ENCODE measurements at regions not wholly inside any gene's neighbourhood (a gene's known extent, or its start where the extent isn't known, plus 50 kb on each side); places are given as distances from the start of the nearest gene placed in this dataset.
"Not testable (repeated sequence)": the region's sequence is repeated elsewhere in the genome, so short reads cannot be mapped to it uniquely, and the experiment has no call there.

- in situ Hi-C loops (cut with HindIII; ENCODE audit: low sequenced_read_pairs) = no loop called here
- no peak for DNase-seq (ENCODE audit: low spot score)
These were observed 125.8 kb upstream of the TNP1 start for GRCh38 chr2:216985658-216986141.

- in situ Hi-C loops (cut with HindIII; ENCODE audit: low sequenced_read_pairs) = no loop called here
- no peak for DNase-seq (ENCODE audit: low spot score)
These were observed 125.1 kb upstream of the TNP1 start for GRCh38 chr2:216984937-216985336.

GRCh38 chr2:216981951-216982350 lies 122.1 kb upstream of the TNP1 start:
- in situ Hi-C loops (cut with HindIII; ENCODE audit: low sequenced_read_pairs); DNase-seq (ENCODE audit: low spot score): not testable (repeated sequence)

GRCh38 chr2:216980510-216980909 lies 120.6 kb upstream of the TNP1 start:
- in situ Hi-C loops (cut with HindIII; ENCODE audit: low sequenced_read_pairs); DNase-seq (ENCODE audit: low spot score): not testable (repeated sequence)

- in situ Hi-C loops (cut with HindIII; ENCODE audit: low sequenced_read_pairs) = no loop called here
- no peak for DNase-seq (ENCODE audit: low spot score)
These were observed 114.7 kb upstream of the TNP1 start for GRCh38 chr2:216974321-216975302.

GRCh38 chr2:216971593-216971992 lies 111.7 kb upstream of the TNP1 start:
- in situ Hi-C loops (cut with HindIII; ENCODE audit: low sequenced_read_pairs) = no loop called here
- no peak for DNase-seq (ENCODE audit: low spot score)

- in situ Hi-C loops (cut with HindIII; ENCODE audit: low sequenced_read_pairs) = no loop called here
- DNase-seq (ENCODE audit: low spot score) = peak; percentile 87
These were observed 110.6 kb upstream of the TNP1 start for GRCh38 chr2:216970359-216970915.

GRCh38 chr2:216967889-216968288 lies 108.0 kb upstream of the TNP1 start:
- DNase-seq (ENCODE audit: low spot score) = no peak
- in situ Hi-C loops (cut with HindIII; ENCODE audit: low sequenced_read_pairs) = no loop called here

GRCh38 chr2:216960671-216961268 lies 100.9 kb upstream of the TNP1 start:
- in situ Hi-C loops (cut with HindIII; ENCODE audit: low sequenced_read_pairs) = no loop called here

GRCh38 chr2:216959433-216959832 lies 99.6 kb upstream of the TNP1 start:
- no peak for DNase-seq (ENCODE audit: low spot score)
- in situ Hi-C loops (cut with HindIII; ENCODE audit: low sequenced_read_pairs) = no loop called here

More at GRCh38 chr2:216960671-216961268, 100.9 kb upstream of the TNP1 start:
- DNase-seq (ENCODE audit: low spot score) = no peak

GRCh38 chr2:216956820-216957493 lies 97.1 kb upstream of the TNP1 start:
- DNase-seq (ENCODE audit: low spot score) = no peak
- in situ Hi-C loops (cut with HindIII; ENCODE audit: low sequenced_read_pairs) = no loop called here

GRCh38 chr2:216951171-216951570 lies 91.3 kb upstream of the TNP1 start:
- DNase-seq (ENCODE audit: low spot score) = no peak
- in situ Hi-C loops (cut with HindIII; ENCODE audit: low sequenced_read_pairs) = no loop called here

GRCh38 chr2:216950547-216950946 lies 90.7 kb upstream of the TNP1 start:
- in situ Hi-C loops (cut with HindIII; ENCODE audit: low sequenced_read_pairs) = no loop called here
- DNase-seq (ENCODE audit: low spot score) = no peak

GRCh38 chr2:216949700-216950413 lies 90.0 kb upstream of the TNP1 start:
- in situ Hi-C loops (cut with HindIII; ENCODE audit: low sequenced_read_pairs) = no loop called here
- DNase-seq (ENCODE audit: low spot score) = no peak

GRCh38 chr2:216947055-216947454 lies 87.2 kb upstream of the TNP1 start:
- no peak for DNase-seq (ENCODE audit: low spot score)
- in situ Hi-C loops (cut with HindIII; ENCODE audit: low sequenced_read_pairs) = no loop called here

- DNase-seq (ENCODE audit: low spot score) = no peak
- in situ Hi-C loops (cut with HindIII; ENCODE audit: low sequenced_read_pairs) = no loop called here
These were observed 84.9 kb upstream of the TNP1 start for GRCh38 chr2:216944733-216945132.

GRCh38 chr2:216943109-216943508 lies 83.2 kb upstream of the TNP1 start:
- in situ Hi-C loops (cut with HindIII; ENCODE audit: low sequenced_read_pairs) = no loop called here
- DNase-seq (ENCODE audit: low spot score) = no peak

- no peak for DNase-seq (ENCODE audit: low spot score)
- in situ Hi-C loops (cut with HindIII; ENCODE audit: low sequenced_read_pairs) = no loop called here
These were observed 82.6 kb upstream of the TNP1 start for GRCh38 chr2:216942465-216942864.

- in situ Hi-C loops (cut with HindIII; ENCODE audit: low sequenced_read_pairs) = no loop called here
- no peak for DNase-seq (ENCODE audit: low spot score)
These were observed 82.2 kb upstream of the TNP1 start for GRCh38 chr2:216942016-216942415.

Data from G401 (cell line).